ENCODE measurements at regions not wholly inside any gene's neighbourhood (a gene's known extent, or its start where the extent isn't known, plus 50 kb on each side); places are given as distances from the start of the nearest gene placed in this dataset.

DNA sequence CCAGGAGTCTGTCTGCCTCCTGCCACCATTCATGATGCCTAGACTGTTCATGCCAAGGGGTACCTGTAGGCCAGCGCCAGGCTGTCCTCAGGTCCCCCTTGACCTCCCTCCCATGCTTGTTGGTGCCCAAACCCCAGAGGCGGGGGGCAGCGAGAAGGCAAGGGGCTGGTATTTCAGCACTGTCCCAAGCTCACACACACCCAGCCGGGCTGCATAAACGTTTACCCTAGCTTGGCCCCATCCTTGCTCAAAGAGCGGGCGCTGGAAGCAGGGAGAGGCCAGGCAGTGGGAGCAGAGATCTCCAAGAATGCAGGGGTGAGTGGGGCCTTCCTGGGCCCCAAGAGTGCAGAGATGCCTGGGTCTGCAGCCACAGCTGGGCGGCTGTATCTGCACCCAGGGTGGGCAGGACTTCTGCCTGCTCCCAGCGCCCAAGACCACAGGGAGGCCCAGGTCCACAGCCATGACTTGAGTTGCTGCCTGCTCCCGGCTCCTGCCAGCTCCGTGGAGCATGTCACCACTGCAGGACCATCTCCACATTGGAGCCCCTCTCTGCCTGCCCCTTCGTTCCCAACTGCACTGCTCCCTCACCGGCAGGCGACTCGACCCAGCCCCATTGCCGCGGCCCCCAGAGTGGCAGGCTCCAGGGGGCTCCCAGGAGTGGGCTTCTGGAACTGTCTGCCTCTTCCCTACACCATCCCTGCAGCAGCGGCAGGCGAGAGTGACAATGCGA lies 616.6 kb downstream of the METTL4 start:
- H3K9me3 Mint-ChIP-seq: peaks cover 25% of the 10 kb centered on the region
- CTCF ChIA-PET: no interaction called here
- H3K27me3 Mint-ChIP-seq (ENCODE audit: low read depth): no peaks in the 10 kb centered on the region; the same call in 1 of the 2 replicates
- DNase-seq (ENCODE audit: low spot score) (no peak), ATAC-seq (no peak)
- no peak overlapping the region for H3K27ac Mint-ChIP-seq
- H3K36me3 Mint-ChIP-seq: peaks cover 9% of the 10 kb centered on the region; the same call in 1 of the 2 replicates
- POLR2A ChIA-PET: no interaction called here
- no peak for TF ChIP-seq NFYB (CRISPR knock-in tag; conservative IDR thresholded peaks at IDR 0.05; ENCODE audit: low read depth)
- TF ChIP-seq ZBTB21 (CRISPR knock-in tag; IDR thresholded peaks at IDR 0.05; ENCODE audit: borderline replicate concordance): no peak
- TF ChIP-seq ZNF671 (CRISPR knock-in tag; IDR thresholded peaks at IDR 0.05): no peak
- TF ChIP-seq MXD4 (CRISPR knock-in tag; IDR thresholded peaks at IDR 0.05; ENCODE audit: borderline replicate concordance): no peak
- TF ChIP-seq NR3C1 (CRISPR knock-in tag; conservative IDR thresholded peaks at IDR 0.05; ENCODE audit: low read depth): no peak
- TF ChIP-seq SMAD4 (CRISPR knock-in tag; IDR thresholded peaks at IDR 0.05): no peak
- no peak for TF ChIP-seq SMAD3 (CRISPR knock-in tag; IDR thresholded peaks at IDR 0.05; ENCODE audit: borderline replicate concordance)
- TF ChIP-seq RELA (CRISPR knock-in tag; IDR thresholded peaks at IDR 0.05; ENCODE audit: borderline replicate concordance): no peak
- TF ChIP-seq, protein P1, sequence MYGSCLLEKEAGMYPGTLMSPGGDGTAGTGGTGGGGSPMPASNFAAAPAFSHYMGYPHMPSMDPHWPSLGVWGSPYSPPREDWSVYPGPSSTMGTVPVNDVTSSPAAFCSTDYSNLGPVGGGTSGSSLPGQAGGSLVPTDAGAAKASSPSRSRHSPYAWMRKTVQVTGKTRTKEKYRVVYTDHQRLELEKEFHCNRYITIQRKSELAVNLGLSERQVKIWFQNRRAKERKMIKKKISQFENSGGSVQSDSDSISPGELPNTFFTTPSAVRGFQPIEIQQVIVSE (CRISPR knock-in tag; IDR thresholded peaks at IDR 0.05; ENCODE audit: borderline replicate concordance): no peak
- TF ChIP-seq, protein P2, sequence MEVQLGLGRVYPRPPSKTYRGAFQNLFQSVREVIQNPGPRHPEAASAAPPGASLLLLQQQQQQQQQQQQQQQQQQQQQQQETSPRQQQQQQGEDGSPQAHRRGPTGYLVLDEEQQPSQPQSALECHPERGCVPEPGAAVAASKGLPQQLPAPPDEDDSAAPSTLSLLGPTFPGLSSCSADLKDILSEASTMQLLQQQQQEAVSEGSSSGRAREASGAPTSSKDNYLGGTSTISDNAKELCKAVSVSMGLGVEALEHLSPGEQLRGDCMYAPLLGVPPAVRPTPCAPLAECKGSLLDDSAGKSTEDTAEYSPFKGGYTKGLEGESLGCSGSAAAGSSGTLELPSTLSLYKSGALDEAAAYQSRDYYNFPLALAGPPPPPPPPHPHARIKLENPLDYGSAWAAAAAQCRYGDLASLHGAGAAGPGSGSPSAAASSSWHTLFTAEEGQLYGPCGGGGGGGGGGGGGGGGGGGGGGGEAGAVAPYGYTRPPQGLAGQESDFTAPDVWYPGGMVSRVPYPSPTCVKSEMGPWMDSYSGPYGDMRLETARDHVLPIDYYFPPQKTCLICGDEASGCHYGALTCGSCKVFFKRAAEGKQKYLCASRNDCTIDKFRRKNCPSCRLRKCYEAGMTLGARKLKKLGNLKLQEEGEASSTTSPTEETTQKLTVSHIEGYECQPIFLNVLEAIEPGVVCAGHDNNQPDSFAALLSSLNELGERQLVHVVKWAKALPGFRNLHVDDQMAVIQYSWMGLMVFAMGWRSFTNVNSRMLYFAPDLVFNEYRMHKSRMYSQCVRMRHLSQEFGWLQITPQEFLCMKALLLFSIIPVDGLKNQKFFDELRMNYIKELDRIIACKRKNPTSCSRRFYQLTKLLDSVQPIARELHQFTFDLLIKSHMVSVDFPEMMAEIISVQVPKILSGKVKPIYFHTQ (CRISPR knock-in tag; IDR thresholded peaks at IDR 0.05): no peak
- TF ChIP-seq EMX1 (CRISPR knock-in tag; IDR thresholded peaks at IDR 0.05): no peak
- no peak for TF ChIP-seq NR2C2 (CRISPR knock-in tag; IDR thresholded peaks at IDR 0.05)
- TF ChIP-seq, protein P3, sequence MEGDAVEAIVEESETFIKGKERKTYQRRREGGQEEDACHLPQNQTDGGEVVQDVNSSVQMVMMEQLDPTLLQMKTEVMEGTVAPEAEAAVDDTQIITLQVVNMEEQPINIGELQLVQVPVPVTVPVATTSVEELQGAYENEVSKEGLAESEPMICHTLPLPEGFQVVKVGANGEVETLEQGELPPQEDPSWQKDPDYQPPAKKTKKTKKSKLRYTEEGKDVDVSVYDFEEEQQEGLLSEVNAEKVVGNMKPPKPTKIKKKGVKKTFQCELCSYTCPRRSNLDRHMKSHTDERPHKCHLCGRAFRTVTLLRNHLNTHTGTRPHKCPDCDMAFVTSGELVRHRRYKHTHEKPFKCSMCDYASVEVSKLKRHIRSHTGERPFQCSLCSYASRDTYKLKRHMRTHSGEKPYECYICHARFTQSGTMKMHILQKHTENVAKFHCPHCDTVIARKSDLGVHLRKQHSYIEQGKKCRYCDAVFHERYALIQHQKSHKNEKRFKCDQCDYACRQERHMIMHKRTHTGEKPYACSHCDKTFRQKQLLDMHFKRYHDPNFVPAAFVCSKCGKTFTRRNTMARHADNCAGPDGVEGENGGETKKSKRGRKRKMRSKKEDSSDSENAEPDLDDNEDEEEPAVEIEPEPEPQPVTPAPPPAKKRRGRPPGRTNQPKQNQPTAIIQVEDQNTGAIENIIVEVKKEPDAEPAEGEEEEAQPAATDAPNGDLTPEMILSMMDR (IDR thresholded peaks at IDR 0.05): no peak
- no peak for TF ChIP-seq FOXP1 (CRISPR knock-in tag; IDR thresholded peaks at IDR 0.05; ENCODE audit: borderline replicate concordance)
- TF ChIP-seq, protein P4, sequence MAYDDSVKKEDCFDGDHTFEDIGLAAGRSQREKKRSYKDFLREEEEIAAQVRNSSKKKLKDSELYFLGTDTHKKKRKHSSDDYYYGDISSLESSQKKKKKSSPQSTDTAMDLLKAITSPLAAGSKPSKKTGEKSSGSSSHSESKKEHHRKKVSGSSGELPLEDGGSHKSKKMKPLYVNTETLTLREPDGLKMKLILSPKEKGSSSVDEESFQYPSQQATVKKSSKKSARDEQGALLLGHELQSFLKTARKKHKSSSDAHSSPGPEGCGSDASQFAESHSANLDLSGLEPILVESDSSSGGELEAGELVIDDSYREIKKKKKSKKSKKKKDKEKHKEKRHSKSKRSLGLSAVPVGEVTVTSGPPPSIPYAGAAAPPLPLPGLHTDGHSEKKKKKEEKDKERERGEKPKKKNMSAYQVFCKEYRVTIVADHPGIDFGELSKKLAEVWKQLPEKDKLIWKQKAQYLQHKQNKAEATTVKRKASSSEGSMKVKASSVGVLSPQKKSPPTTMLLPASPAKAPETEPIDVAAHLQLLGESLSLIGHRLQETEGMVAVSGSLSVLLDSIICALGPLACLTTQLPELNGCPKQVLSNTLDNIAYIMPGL (CRISPR knock-in tag; IDR thresholded peaks at IDR 0.05): no peak
- no peak for TF ChIP-seq GABPB1 (CRISPR knock-in tag; IDR thresholded peaks at IDR 0.05)
- TF ChIP-seq TCF7 (CRISPR knock-in tag; IDR thresholded peaks at IDR 0.05; ENCODE audit: low read depth): no peak
- TF ChIP-seq MYBL2 (CRISPR knock-in tag; IDR thresholded peaks at IDR 0.05): no peak
- H3K4me1 Mint-ChIP-seq: no peaks in the 10 kb centered on the region
- H3K4me3 Mint-ChIP-seq: no peak overlapping the region

DNA sequence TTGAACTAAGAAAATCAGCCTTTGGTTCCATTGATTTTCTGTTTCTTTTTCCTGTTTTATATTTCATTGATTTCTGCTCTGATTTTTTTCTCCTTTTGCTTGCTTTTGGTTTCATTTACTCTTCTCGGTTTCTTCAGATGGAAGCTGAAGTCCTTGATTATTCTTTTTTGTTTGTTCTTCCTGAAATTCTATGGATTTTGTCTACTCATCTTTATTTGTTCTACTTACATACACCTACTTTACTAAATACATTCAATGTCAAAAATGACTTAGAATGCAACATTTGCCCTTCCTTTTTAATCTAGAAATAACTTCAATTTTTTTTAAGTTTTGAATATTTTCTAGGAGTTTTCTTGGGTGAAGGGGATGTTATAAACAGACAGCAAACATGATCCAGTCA lies 612.5 kb downstream of the METTL4 start:
- Mint-ChIP-seq H3K36me3 (peaks cover 4% of the 10 kb centered on the region; the same call in 1 of the 2 replicates), H3K9me3 (peaks cover 17% of the 10 kb centered on the region), H3K4me1 (no peaks in the 10 kb centered on the region), H3K27me3 (ENCODE audit: low read depth) (no peaks in the 10 kb centered on the region), H3K27ac (no peak overlapping the region), H3K4me3 (no peak overlapping the region)
- DNase-seq (ENCODE audit: low spot score) (no peak), ATAC-seq (no peak)
- ChIA-PET POLR2A (interaction anchor here (0.6 kb wide), 1 partner anchor 618 kb away, joined by 4 read pairs; no protein-coding TSS in a partner anchor), CTCF (no interaction called here)
- TF ChIP-seq MYBL2 (CRISPR knock-in tag; IDR thresholded peaks at IDR 0.05) (no peak), SMAD4 (CRISPR knock-in tag; IDR thresholded peaks at IDR 0.05) (no peak), ZBTB21 (CRISPR knock-in tag; IDR thresholded peaks at IDR 0.05; ENCODE audit: borderline replicate concordance) (no peak), ZNF121 (CRISPR knock-in tag; IDR thresholded peaks at IDR 0.05) (no peak), RELA (CRISPR knock-in tag; IDR thresholded peaks at IDR 0.05; ENCODE audit: borderline replicate concordance) (no peak)
- TF ChIP-seq, protein P5, sequence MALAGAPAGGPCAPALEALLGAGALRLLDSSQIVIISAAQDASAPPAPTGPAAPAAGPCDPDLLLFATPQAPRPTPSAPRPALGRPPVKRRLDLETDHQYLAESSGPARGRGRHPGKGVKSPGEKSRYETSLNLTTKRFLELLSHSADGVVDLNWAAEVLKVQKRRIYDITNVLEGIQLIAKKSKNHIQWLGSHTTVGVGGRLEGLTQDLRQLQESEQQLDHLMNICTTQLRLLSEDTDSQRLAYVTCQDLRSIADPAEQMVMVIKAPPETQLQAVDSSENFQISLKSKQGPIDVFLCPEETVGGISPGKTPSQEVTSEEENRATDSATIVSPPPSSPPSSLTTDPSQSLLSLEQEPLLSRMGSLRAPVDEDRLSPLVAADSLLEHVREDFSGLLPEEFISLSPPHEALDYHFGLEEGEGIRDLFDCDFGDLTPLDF (CRISPR knock-in tag; IDR thresholded peaks at IDR 0.05): no peak
- TF ChIP-seq, protein P6, sequence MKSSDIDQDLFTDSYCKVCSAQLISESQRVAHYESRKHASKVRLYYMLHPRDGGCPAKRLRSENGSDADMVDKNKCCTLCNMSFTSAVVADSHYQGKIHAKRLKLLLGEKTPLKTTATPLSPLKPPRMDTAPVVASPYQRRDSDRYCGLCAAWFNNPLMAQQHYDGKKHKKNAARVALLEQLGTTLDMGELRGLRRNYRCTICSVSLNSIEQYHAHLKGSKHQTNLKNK (CRISPR knock-in tag; IDR thresholded peaks at IDR 0.05): no peak
- TF ChIP-seq, protein P7, sequence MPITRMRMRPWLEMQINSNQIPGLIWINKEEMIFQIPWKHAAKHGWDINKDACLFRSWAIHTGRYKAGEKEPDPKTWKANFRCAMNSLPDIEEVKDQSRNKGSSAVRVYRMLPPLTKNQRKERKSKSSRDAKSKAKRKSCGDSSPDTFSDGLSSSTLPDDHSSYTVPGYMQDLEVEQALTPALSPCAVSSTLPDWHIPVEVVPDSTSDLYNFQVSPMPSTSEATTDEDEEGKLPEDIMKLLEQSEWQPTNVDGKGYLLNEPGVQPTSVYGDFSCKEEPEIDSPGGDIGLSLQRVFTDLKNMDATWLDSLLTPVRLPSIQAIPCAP (CRISPR knock-in tag; IDR thresholded peaks at IDR 0.05): no peak

Measured in WTC11 (cell line).